NB4 (cell line): ENCODE measurements at regions not wholly inside any gene's neighbourhood (a gene's known extent, or its start where the extent isn't known, plus 50 kb on each side); places are given as distances from the start of the nearest gene placed in this dataset.

Experiments
- DNase-seq: peaks from one replicate; pipeline ENCODE4 v3.0.0; 2010; ENCODE audit warnings: low read depth
- H3K4me3 ChIP-seq: one replicate; pipeline ENCODE4 v1.5.1; 2011; ENCODE audit warnings: mild to moderate bottlenecking, low read depth, low read length, moderate library complexity
- MYC ChIP-seq: IDR thresholded peaks from 2 replicates; pipeline ENCODE4 v1.6.1; 2011; ENCODE audit warnings: low read depth, low read length
- POLR2A ChIP-seq: IDR thresholded peaks from 2 replicates; pipeline ENCODE4 v1.6.1; 2011; ENCODE audit warnings: mild to moderate bottlenecking; ENCODE audit not compliant: insufficient read length; ENCODE audit errors: extremely low read depth
- TF ChIP-seq, protein P1 (sequence below): IDR thresholded peaks from 2 replicates; pipeline ENCODE4 v1.6.1; 2011; ENCODE audit warnings: low read depth, low read length
- TF ChIP-seq, protein P2 (sequence below): IDR thresholded peaks from one replicate; pipeline ENCODE4 v1.5.1; 2012; ENCODE audit warnings: low read depth, low read length

- no peak overlapping the region for H3K4me3 ChIP-seq
- no peak for DNase-seq
- TF ChIP-seq MYC (no peak), POLR2A (no peak)
- TF ChIP-seq, protein P1, sequence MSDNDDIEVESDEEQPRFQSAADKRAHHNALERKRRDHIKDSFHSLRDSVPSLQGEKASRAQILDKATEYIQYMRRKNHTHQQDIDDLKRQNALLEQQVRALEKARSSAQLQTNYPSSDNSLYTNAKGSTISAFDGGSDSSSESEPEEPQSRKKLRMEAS: no peak
- TF ChIP-seq, protein P2, sequence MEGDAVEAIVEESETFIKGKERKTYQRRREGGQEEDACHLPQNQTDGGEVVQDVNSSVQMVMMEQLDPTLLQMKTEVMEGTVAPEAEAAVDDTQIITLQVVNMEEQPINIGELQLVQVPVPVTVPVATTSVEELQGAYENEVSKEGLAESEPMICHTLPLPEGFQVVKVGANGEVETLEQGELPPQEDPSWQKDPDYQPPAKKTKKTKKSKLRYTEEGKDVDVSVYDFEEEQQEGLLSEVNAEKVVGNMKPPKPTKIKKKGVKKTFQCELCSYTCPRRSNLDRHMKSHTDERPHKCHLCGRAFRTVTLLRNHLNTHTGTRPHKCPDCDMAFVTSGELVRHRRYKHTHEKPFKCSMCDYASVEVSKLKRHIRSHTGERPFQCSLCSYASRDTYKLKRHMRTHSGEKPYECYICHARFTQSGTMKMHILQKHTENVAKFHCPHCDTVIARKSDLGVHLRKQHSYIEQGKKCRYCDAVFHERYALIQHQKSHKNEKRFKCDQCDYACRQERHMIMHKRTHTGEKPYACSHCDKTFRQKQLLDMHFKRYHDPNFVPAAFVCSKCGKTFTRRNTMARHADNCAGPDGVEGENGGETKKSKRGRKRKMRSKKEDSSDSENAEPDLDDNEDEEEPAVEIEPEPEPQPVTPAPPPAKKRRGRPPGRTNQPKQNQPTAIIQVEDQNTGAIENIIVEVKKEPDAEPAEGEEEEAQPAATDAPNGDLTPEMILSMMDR: no peak
Observed at GRCh38 chr18:73826098-73826497, 321.5 kb downstream of the FBXO15 start.

DNA sequence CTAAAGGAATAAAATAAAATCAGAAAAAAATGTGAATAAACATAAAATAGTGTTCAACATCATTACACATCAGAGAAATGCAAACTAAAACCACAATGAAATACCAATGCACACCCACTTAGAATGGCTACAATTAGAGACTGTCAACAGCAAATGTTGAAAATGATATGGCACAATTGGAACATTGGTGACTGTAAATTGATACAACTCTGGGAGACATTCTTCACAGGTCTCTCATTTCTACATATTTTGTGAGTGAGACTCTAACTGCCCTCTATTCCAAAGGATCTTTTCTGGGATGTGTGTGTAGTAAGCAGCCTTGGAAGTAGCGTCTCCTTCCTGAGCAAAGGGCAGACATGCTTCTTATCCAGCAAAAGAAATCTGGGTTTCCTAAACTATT, 323.0 kb downstream of the FBXO15 start:
- DNase-seq: no peak
- no peak overlapping the region for H3K4me3 ChIP-seq
- TF ChIP-seq MYC (no peak), POLR2A (no peak)
- TF ChIP-seq, protein P2: no peak
- TF ChIP-seq, protein P1: no peak

- TF ChIP-seq MYC (no peak), POLR2A (no peak)
- TF ChIP-seq, protein P2: no peak
- TF ChIP-seq, protein P1: no peak
- no peak for DNase-seq
- no peak overlapping the region for H3K4me3 ChIP-seq
Observed at GRCh38 chr18:73812423-73812822, 335.2 kb downstream of the FBXO15 start.

DNA sequence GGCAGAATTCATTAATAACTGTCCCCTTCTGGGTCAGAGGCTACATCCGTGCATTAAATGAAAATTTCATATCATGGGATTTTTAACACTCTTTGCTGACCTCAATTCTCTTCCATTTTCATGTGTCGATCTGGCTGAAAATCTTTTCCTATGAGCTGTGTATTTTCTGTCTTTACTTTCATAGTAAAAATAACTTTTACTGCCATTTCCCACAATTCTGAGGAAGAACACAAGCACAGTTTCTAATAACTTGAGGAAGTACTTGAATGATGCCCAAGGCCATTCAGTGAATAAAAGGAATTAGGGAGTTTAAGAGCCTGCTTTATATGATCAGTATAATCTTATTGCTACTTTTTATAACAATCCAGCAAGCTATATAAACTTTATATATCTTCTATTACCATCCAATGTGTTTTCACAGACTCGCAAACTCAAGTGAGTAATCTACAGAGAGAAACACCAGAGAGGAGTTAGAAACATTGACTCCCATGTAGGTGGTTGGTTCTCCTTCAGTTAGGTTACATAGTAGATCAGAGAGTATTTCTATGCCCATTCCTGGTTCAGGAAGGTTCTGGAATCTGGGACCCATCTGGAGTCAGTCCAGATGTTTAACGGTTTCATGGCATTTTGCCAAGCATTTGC, 340.0 kb downstream of the FBXO15 start:
- H3K4me3 ChIP-seq: no peak overlapping the region
- no peak for DNase-seq
- TF ChIP-seq MYC (no peak), POLR2A (no peak)
- TF ChIP-seq, protein P1: no peak
- TF ChIP-seq, protein P2: no peak

GRCh38 chr18:73805991-73806390, 341.6 kb downstream of the FBXO15 start:
- no peak for TF ChIP-seq POLR2A
- TF ChIP-seq, protein P2: no peak
- TF ChIP-seq, protein P1: no peak
- no peak for TF ChIP-seq MYC
- DNase-seq: no peak
- H3K4me3 ChIP-seq: no peak overlapping the region
